ENCODE measurements at regions not wholly inside any gene's neighbourhood (a gene's known extent, or its start where the extent isn't known, plus 50 kb on each side); places are given as distances from the start of the nearest gene placed in this dataset.

DNA sequence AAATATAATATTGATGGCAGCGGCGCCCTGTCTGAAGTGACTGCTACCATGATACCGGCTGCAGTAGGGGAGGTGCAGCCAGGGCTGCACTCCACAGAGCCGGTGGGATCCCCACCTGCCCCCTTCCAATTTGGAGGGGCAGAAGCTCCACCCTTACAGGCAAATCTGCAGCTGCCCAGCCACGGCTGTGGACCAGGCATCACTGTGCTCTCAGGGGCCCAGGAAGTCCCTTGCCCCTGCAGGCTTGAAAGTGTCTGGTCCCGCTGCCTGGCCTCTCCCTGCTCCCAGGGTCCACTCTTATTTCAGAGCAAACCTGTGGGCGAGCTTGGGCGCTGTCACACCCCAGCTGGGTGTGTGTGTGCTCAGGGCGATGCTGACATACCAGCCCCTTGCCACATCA lies 172.7 kb upstream of the SMIM30 start:
- TF ChIP-seq POLR2A (IDR thresholded peaks at IDR 0.05; ENCODE audit: low read length) (no peak), GATA1 (IDR thresholded peaks at IDR 0.05; ENCODE audit: low read depth, low read length) (no peak)
